Activated CD8-positive, alpha-beta T cell treated with anti-CD3 and anti-CD28 coated beads for 36 hours (primary cell): ENCODE measurements at regions not wholly inside any gene's neighbourhood (a gene's known extent, or its start where the extent isn't known, plus 50 kb on each side); places are given as distances from the start of the nearest gene placed in this dataset.
A peak's percentile ranks its signal among the peaks of the same experiment; 100 is the strongest.

ENCODE experiments used
- ATAC-seq: fragments of 200-7000 bp; cut with Tn5 transposase; one replicate; pipeline ENCODE4 v1.10.0; 2021; ENCODE audit warnings: mild to moderate bottlenecking, moderate library complexity
- CTCF ChIA-PET: fragments of 350-600 bp; sonication (Branson Sonifier 250); formaldehyde crosslinking; loops from one replicate; lab custom pipeline; 2021; ENCODE audit warnings: antibody characterized with exemption; lab: Charles Lee
- POLR2A ChIA-PET: fragments of 350-600 bp; sonication (Branson Sonifier 250); formaldehyde crosslinking; loops from one replicate; lab custom pipeline; 2021; ENCODE audit warnings: antibody characterized with exemption; lab: Charles Lee
- DNase-seq: peaks from one replicate; pipeline ENCODE4 v3.0.0-alpha.2; 2020
- H3K27ac Mint-ChIP-seq: one replicate; pipeline ENCODE4 v1.8.0; 2021; ENCODE audit warnings: mild to moderate bottlenecking, mixed read lengths
- H3K27me3 Mint-ChIP-seq: one replicate; pipeline ENCODE4 v1.8.0; 2021; ENCODE audit warnings: mixed read lengths
- H3K36me3 Mint-ChIP-seq: one replicate; pipeline ENCODE4 v1.8.0; 2021; ENCODE audit warnings: low read depth, mixed read lengths
- H3K4me1 Mint-ChIP-seq: one replicate; pipeline ENCODE4 v1.8.0; 2021; ENCODE audit warnings: low read depth, mixed read lengths
- H3K4me3 Mint-ChIP-seq: one replicate; pipeline ENCODE4 v1.8.0; 2021; ENCODE audit warnings: mild to moderate bottlenecking, moderate library complexity, mixed read lengths
- H3K9me3 Mint-ChIP-seq: one replicate; pipeline ENCODE4 v1.8.0; 2021; ENCODE audit warnings: mixed read lengths
- CTCF ChIP-seq: fragments of 200-600 bp; IDR thresholded peaks from one replicate; pipeline ENCODE4 v1.8.0; 2022; ENCODE audit warnings: antibody characterized with exemption, mild to moderate bottlenecking
- intact Hi-C: fragments of 100-400 bp; cut with micrococcal nuclease; formaldehyde crosslinking; loops from one replicate; pipeline ENCODE4 v1.10.0; 2022

- Mint-ChIP-seq H3K9me3 (no peaks in the 10 kb centered on the region), H3K27me3 (no peaks in the 10 kb centered on the region), H3K4me1 (peaks cover 2% of the 10 kb centered on the region), H3K36me3 (peaks cover 84% of the 10 kb centered on the region), H3K27ac (peak overlapping the region; percentile 4), H3K4me3 (no peak overlapping the region)
- no peak for TF ChIP-seq CTCF
- ATAC-seq (no peak), DNase-seq (no peak)
- intact Hi-C loops = no loop called here
- CTCF ChIA-PET = interaction anchor here (1.0 kb wide), 1 partner anchor 27 kb away, joined by 3 read pairs; no protein-coding TSS in a partner anchor
- POLR2A ChIA-PET = interaction anchor here (2.6 kb wide), 1 partner anchor 15 kb away, joined by 7 read pairs; no protein-coding TSS in a partner anchor
These were observed 135.9 kb upstream of the KLF14 start for GRCh38 chr7:130869918-130870317.

GRCh38 chr7:130872341-130872740 lies 138.3 kb upstream of the KLF14 start:
- Mint-ChIP-seq H3K4me3 (no peak overlapping the region), H3K9me3 (no peaks in the 10 kb centered on the region), H3K4me1 (peaks cover 9% of the 10 kb centered on the region), H3K27ac (peak overlapping the region; percentile 63), H3K27me3 (no peaks in the 10 kb centered on the region), H3K36me3 (peaks cover 82% of the 10 kb centered on the region)
- TF ChIP-seq CTCF = no peak
- intact Hi-C loops = no loop called here
- DNase-seq (no peak), ATAC-seq (peak; percentile 5)
- CTCF ChIA-PET = interaction anchor here (1.0 to 2.1 kb wide), 2 partner anchors 24 to 40 kb away, joined by 4 to 7 read pairs; no protein-coding TSS in a partner anchor
- POLR2A ChIA-PET = interaction anchor here (1.3 to 2.6 kb wide), 4 partner anchors 11 to 17 kb away, joined by 3 to 7 read pairs (median 4); no protein-coding TSS in a partner anchor

GRCh38 chr7:130872756-130873448 lies 138.9 kb upstream of the KLF14 start:
- POLR2A ChIA-PET = interaction anchor here (0.9 to 1.4 kb wide), 4 partner anchors 12 to 17 kb away, joined by 3 to 4 read pairs (median 3); no protein-coding TSS in a partner anchor
- CTCF ChIA-PET = interaction anchor here (1.0 to 2.1 kb wide), 4 partner anchors 24 to 167 kb away, joined by 3 to 7 read pairs (median 4); no protein-coding TSS in a partner anchor
- Mint-ChIP-seq H3K9me3 (no peaks in the 10 kb centered on the region), H3K4me1 (peaks cover 12% of the 10 kb centered on the region), H3K36me3 (peaks cover 82% of the 10 kb centered on the region), H3K27me3 (no peaks in the 10 kb centered on the region), H3K27ac (peak overlapping the region; percentile 63), H3K4me3 (peak overlapping the region; percentile 14)
- no peak for TF ChIP-seq CTCF
- intact Hi-C loops = no loop called here
- ATAC-seq (peak; percentile 5), DNase-seq (peak; percentile 53)

GRCh38 chr7:130874071-130874915 lies 140.3 kb upstream of the KLF14 start:
- H3K9me3 Mint-ChIP-seq = no peaks in the 10 kb centered on the region
- TF ChIP-seq CTCF = no peak
- H3K27ac Mint-ChIP-seq = peak overlapping the region; percentile 63
- no peak for DNase-seq
- peaks cover 82% of the 10 kb centered on the region for H3K36me3 Mint-ChIP-seq
- ATAC-seq = no peak
- peak overlapping the region; percentile 14 for H3K4me3 Mint-ChIP-seq
- peaks cover 21% of the 10 kb centered on the region for H3K4me1 Mint-ChIP-seq
- H3K27me3 Mint-ChIP-seq = no peaks in the 10 kb centered on the region
- intact Hi-C loops = no loop called here
- POLR2A ChIA-PET = interaction anchor here (0.6 to 1.6 kb wide), 3 partner anchors 8 to 20 kb away, joined by 3 to 4 read pairs (median 3); no protein-coding TSS in a partner anchor
- CTCF ChIA-PET = interaction anchor here (1.2 to 2.1 kb wide), 10 partner anchors 8 to 315 kb away, joined by 3 to 9 read pairs (median 5); no protein-coding TSS in a partner anchor
